ENCODE measurements at regions not wholly inside any gene's neighbourhood (a gene's known extent, or its start where the extent isn't known, plus 50 kb on each side); places are given as distances from the start of the nearest gene placed in this dataset.

DNA sequence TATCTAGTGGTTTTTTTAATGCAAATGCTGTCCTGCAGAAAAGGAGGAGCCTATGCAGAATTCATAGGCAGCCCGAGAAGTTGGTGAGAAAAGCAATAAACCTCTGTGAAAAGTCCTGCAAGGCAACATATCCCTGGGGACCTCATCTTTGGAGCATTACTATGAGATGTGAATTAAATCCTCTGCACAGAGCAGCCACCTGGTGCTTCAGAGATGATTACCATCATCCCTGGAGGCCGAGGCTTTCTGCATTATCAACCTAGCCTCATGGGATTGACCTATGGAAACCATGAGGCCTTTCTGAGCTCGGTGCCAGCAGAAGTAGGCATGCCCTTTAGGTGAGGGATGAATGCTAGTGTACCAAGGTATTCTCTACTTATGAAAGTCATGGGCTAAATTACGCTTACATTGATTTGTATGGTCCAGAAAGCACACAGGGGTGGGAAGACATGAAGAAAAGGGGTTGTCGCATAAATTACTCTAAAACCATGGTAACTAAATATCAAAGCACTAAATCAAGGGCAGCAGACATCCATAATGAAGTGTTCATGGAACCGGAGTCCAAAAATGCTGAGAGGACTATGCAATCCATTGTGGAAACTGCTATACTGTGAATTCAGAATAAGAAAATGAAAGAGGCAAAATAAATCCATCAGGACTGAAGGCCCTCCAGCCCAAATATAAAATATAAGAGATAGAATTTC, 623.5 kb upstream of the DDX18 start:
- TF ChIP-seq, protein P1, sequence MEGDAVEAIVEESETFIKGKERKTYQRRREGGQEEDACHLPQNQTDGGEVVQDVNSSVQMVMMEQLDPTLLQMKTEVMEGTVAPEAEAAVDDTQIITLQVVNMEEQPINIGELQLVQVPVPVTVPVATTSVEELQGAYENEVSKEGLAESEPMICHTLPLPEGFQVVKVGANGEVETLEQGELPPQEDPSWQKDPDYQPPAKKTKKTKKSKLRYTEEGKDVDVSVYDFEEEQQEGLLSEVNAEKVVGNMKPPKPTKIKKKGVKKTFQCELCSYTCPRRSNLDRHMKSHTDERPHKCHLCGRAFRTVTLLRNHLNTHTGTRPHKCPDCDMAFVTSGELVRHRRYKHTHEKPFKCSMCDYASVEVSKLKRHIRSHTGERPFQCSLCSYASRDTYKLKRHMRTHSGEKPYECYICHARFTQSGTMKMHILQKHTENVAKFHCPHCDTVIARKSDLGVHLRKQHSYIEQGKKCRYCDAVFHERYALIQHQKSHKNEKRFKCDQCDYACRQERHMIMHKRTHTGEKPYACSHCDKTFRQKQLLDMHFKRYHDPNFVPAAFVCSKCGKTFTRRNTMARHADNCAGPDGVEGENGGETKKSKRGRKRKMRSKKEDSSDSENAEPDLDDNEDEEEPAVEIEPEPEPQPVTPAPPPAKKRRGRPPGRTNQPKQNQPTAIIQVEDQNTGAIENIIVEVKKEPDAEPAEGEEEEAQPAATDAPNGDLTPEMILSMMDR (IDR thresholded peaks at IDR 0.05; ENCODE audit: insufficient read depth, low read length) = no peak
- no peak overlapping the region for H3K4me3 ChIP-seq (ENCODE audit: low read depth, low read length)

DNA sequence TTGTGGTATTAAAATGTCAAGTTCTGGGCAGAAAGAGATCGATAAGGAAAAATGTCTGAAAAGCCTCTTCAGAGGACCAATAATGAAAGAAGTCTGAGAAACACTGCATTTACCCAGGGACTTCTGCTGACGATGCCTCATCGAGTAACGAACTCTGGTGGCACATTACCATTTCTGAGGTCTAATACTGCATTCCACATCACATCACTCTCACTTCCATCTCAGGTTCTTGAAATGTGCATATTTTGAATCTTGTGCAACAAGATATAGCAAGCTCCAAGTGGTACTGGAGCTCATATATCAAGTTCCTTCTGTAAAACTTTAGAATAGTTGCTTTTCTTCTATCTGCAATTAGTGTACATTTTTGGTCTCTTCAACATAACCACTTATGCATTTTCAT, 619.1 kb upstream of the DDX18 start:
- DNase-seq (ENCODE audit: low read depth) = no peak
- H3K4me3 ChIP-seq (ENCODE audit: low read depth, low read length) = no peak overlapping the region
- TF ChIP-seq, protein P1 (IDR thresholded peaks at IDR 0.05; ENCODE audit: insufficient read depth, low read length) = no peak

More for the DNA sequence above, 623.5 kb upstream of the DDX18 start:
- DNase-seq (ENCODE audit: low read depth) = no peak

DNA sequence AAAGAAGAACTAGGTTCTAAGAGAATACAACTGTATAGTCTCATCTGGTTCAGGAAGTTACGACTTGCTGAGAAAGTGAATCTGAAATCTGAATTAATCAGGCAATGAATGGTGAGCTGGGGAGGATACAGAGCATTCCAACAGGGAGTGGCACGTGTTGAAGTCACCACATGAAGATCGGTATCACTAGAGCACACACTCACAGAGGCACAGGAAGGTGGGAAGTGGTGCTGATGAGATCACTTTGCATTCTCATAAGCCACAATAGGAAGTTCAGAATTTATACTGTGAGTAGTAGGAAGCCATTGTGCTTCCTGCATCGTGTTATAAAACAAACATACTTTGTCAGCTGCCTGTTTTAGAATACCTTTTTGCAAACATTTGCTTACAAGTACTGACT, 615.0 kb upstream of the DDX18 start:
- H3K4me3 ChIP-seq (ENCODE audit: low read depth, low read length) = no peak overlapping the region
- no peak for DNase-seq (ENCODE audit: low read depth)
- TF ChIP-seq, protein P1 (IDR thresholded peaks at IDR 0.05; ENCODE audit: insufficient read depth, low read length) = no peak

DNA sequence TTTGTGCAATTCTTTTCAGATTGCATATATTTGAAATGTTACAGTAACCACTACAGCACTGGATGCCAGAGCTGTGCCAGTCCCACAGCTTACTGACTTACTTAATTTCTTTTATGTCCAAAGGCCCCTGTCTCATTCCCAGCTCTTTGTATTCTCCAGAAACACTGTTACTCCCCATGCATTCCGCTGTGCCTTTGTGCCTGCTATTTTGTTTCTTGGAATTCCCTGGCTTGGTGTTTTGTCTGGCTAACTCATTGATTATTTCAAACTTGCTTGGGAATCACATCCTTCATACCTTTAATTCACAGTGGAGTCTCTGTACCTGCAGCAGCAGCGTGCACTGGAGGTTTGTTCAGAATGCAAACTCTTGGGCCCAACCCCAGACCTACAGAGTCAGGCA, 601.9 kb upstream of the DDX18 start:
- no peak for DNase-seq (ENCODE audit: low read depth)
- no peak overlapping the region for H3K4me3 ChIP-seq (ENCODE audit: low read depth, low read length)
- TF ChIP-seq, protein P1 (IDR thresholded peaks at IDR 0.05; ENCODE audit: insufficient read depth, low read length) = no peak

DNA sequence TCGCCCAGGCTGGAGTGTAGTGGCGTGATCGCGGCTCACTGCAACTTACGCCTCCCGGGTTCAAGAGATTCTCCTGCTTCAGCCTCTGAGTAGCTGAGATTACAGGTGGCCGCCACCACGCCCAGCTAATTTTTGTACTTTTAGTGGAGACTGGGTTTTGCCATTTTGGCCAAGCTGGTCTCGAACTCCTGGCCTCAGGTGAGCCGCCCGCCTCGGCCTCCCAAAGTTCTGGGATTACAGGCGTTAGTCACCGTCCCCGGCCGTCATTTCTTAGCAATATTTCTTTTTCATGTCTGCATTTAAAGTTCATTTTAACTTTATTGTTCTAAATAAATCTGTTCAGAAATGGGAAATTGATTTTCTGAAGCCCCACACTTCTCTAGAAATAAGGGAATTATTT, 597.3 kb upstream of the DDX18 start:
- TF ChIP-seq, protein P1 (IDR thresholded peaks at IDR 0.05; ENCODE audit: insufficient read depth, low read length) = no peak
- no peak overlapping the region for H3K4me3 ChIP-seq (ENCODE audit: low read depth, low read length)
- DNase-seq (ENCODE audit: low read depth) = no peak

DNA sequence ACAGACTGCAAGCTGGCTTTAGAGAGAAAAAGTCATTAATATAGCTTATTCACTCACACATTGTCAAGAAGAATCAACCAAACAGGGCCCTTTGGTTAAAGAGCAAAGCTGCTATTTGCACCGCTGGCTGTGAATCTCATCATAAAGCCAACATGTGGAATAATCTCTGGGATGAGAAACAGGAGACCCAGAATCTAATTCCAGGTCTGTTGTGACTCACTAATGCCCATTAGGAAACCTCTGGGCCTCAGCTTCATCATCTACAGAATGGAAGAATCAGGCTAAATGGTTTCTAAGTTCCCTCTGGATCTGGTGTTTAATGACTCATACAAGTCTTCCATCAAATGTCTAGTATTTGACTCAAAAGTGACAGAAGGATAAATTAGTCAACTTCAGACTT, 591.7 kb upstream of the DDX18 start:
- H3K4me3 ChIP-seq (ENCODE audit: low read depth, low read length) = no peak overlapping the region
- no peak for DNase-seq (ENCODE audit: low read depth)
- TF ChIP-seq, protein P1 (IDR thresholded peaks at IDR 0.05; ENCODE audit: insufficient read depth, low read length) = no peak

DNA sequence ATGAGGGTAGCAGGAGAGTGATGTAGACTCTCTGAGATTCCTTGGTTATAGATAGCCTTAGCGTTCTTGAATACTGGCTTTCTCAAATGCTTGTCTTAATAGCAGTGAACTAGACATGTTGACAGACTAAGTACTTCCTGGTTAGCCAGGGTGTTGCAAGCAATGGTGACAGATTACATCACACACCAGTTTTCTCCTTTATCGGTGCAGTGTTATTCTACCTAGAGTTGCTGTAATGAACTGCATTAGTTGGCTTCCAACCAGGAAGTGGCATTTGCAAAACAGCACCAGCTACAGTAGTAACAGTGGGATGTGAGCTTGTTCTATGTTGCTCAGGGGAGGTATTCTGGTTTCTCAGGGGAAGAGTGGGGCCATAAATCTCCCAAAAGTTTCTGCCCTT, 582.2 kb upstream of the DDX18 start:
- no peak overlapping the region for H3K4me3 ChIP-seq (ENCODE audit: low read depth, low read length)
- DNase-seq (ENCODE audit: low read depth) = no peak
- TF ChIP-seq, protein P1 (IDR thresholded peaks at IDR 0.05; ENCODE audit: insufficient read depth, low read length) = no peak
